Lower leg skin (tissue), 4 donors: ENCODE measurements at regions not wholly inside any gene's neighbourhood (a gene's known extent, or its start where the extent isn't known, plus 50 kb on each side); places are given as distances from the start of the nearest gene placed in this dataset.

ENCODE experiments used
- DNase-seq, 2 donors: peaks; one replicate each; pipeline ENCODE4 v3.0.0-alpha.2; 2019; ENCODE audit warnings: low spot score in 2 of 2
- H3K4me3 ChIP-seq: fragments of 200-600 bp; sonication (generic); 2 replicates; pipeline ENCODE4 v1.5.1; 2017; ENCODE audit warnings: mild to moderate bottlenecking, low read depth; ENCODE audit not compliant: poor library complexity, severe bottlenecking
- CTCF ChIP-seq, 3 donors: fragments of 450-650 bp; IDR thresholded peaks; one replicate each; pipeline ENCODE4 v1.5.1; 2016; ENCODE audit warnings: antibody characterized with exemption in 3 of 3, mild to moderate bottlenecking in 3 of 3, moderate library complexity in 2 of 3
- POLR2A ChIP-seq, 2 donors: fragments of 450-650 bp; IDR thresholded peaks; one replicate each; pipeline ENCODE4 v1.6.1; 2016 to 2017; ENCODE audit warnings: antibody characterized with exemption in 2 of 2, mild to moderate bottlenecking in 1 of 2, moderate library complexity in 1 of 2
- WGBS, 2 donors: methylation state at CpG; one replicate each; pipeline ENCODE4 v1.1.5; 2018; 5-methylcytosine and 5-hydroxymethylcytosine counted together
- intact Hi-C: fragments of 100-400 bp; cut with DNase I; formaldehyde crosslinking; loops from one replicate; pipeline ENCODE4 v1.15.0; 2023; ENCODE audit warnings: low total_unique reads

GRCh38 chr5:15085671-15086070, 214.1 kb upstream of the ANKH start:
- DNase-seq = no peak

GRCh38 chr5:15082096-15082495, 210.5 kb upstream of the ANKH start:
- TF ChIP-seq POLR2A (IDR thresholded peaks at IDR 0.05) (no peak), CTCF (IDR thresholded peaks at IDR 0.05) (no peak)
- intact Hi-C loops = no loop called here
- 73 to 82% methylated on average over 4 of the region's 4 CpGs for WGBS, 2 donors
- DNase-seq = no peak
- no peak overlapping the region for H3K4me3 ChIP-seq

More at GRCh38 chr5:15085671-15086070, 214.1 kb upstream of the ANKH start:
- intact Hi-C loops = no loop called here
- H3K4me3 ChIP-seq = no peak overlapping the region
- TF ChIP-seq POLR2A (IDR thresholded peaks at IDR 0.05) (no peak), CTCF (IDR thresholded peaks at IDR 0.05) (no peak)
- WGBS, 2 donors = 63 to 66% methylated on average over 2 of the region's 2 CpGs

- TF ChIP-seq CTCF (IDR thresholded peaks at IDR 0.05) = no peak
- TF ChIP-seq POLR2A (IDR thresholded peaks at IDR 0.05) = no peak
- H3K4me3 ChIP-seq = no peak overlapping the region
- 18 to 28% methylated on average over 1 of the region's 1 CpG for WGBS, 2 donors
- DNase-seq = no peak
- intact Hi-C loops = no loop called here
Measured at GRCh38 chr5:15080219-15080618, 208.6 kb upstream of the ANKH start.

- DNase-seq = no peak
- intact Hi-C loops = no loop called here
- no peak overlapping the region for H3K4me3 ChIP-seq
- TF ChIP-seq CTCF (IDR thresholded peaks at IDR 0.05) (no peak), POLR2A (IDR thresholded peaks at IDR 0.05) (no peak)
- WGBS, 2 donors = 27 to 32% methylated on average over 3 of the region's 3 CpGs
Measured at GRCh38 chr5:15079566-15079965, 208.0 kb upstream of the ANKH start.

GRCh38 chr5:15074651-15075050, 203.1 kb upstream of the ANKH start:
- no peak for DNase-seq
- TF ChIP-seq CTCF (IDR thresholded peaks at IDR 0.05) = no peak
- TF ChIP-seq POLR2A (IDR thresholded peaks at IDR 0.05) = no peak
- intact Hi-C loops = no loop called here
- no peak overlapping the region for H3K4me3 ChIP-seq

GRCh38 chr5:15073453-15073852, 201.9 kb upstream of the ANKH start:
- WGBS, 2 donors = 74 to 83% methylated on average over 3 of the region's 3 CpGs
- no peak for DNase-seq
- intact Hi-C loops = no loop called here
- no peak for TF ChIP-seq CTCF (IDR thresholded peaks at IDR 0.05)
- no peak for TF ChIP-seq POLR2A (IDR thresholded peaks at IDR 0.05)
- H3K4me3 ChIP-seq = no peak overlapping the region
